ENCODE measurements at regions not wholly inside any gene's neighbourhood (a gene's known extent, or its start where the extent isn't known, plus 50 kb on each side); places are given as distances from the start of the nearest gene placed in this dataset.

GRCh38 chr13:27014406-27015359, 156.9 kb downstream of the USP12 start:
- no peak for DNase-seq (ENCODE audit: low read depth)

DNA sequence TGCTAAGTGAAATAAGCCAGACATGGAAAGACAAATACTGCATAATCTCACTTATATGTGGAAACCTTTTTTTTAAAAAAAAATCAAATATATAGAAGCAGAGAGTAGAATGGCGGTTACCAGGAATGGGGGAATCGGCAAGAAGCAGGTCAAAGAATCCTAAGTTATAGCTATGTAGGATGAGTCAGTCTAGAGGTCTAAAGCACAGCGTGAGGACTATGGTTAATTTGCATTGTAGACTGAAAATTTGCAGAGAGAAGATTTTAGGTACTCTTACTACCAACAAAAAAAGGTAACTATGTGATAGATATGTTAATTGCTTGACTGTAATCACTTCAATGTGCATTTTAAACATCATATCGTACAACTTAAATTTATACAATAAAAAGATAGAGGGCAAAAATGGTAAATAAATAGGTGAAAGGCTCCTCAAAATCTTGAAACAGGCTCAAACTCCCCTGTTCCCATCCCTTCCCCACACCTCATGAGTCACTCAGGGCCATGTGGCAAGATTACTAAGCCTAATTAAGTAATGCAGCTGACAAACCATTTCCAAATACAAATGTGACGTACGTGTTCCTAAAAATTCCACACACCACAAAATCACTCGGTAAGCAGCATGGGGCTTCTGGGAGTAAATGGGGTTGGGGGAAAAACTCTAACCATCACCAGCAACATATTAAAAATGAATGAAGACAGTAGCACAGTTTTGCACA, 159.0 kb downstream of the USP12 start:
- peak; percentile 82 for DNase-seq (ENCODE audit: low read depth)

DNA sequence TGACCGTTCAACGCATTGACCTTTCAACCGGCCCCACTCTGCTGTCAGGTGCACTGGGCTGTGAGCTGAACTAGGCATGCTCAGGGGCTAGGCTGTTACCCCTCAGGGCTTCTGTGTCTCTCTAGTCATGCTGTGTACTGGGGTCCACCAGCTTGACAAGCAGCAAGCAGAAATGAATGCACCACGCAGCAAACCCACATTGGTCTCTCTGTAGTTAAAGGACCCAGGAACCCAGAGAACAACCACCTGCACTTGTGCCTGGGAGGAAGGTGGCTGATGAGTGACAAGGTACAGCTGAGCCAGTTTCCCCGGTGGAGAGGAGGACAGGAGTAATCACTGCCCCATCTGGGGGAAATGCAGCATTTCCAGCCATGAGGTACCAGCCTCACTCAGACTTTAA, 159.9 kb downstream of the USP12 start:
- no peak for DNase-seq (ENCODE audit: low read depth)

DNA sequence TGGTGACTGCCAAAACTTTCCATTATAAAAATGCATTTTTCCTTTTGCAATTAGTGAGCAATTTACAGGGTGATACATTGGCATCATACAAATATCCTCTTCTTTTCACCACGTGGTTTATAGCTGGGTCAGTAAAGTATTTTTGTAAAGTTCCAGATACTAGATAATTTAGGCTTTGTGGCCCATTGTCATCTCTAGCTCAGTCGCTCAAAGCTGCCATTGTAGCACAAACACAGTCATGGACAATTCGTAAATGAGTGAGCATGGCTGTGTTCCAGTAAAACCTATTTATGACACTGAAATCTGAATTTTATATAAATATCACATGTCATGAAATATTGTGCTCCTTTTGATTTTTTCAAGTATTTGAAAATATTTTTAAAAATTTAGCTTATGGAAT, 162.9 kb downstream of the USP12 start:
- no peak for DNase-seq (ENCODE audit: low read depth)

DNA sequence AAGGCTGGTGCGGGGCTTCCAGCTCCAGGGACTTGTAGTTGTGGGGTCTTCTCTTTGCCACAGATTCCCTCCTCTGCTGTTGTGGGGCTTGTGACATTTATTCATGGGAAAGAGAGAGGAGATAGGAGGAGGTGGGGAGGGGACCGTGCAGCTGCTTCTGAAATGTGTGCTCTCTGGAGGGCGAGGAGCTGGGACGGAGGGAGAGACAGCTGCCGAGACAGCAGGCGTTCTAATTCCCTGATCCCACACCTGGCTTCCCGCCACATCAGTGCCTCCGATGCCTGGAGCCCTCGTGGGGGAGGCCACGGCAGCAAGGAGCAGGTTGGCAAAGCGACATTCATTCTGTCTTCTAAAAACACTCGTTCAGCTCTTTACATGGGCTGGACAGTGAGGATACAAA, 164.4 kb downstream of the USP12 start:
- DNase-seq (ENCODE audit: low read depth): no peak

GRCh38 chr13:27006519-27007161, 165.0 kb downstream of the USP12 start:
- peak; percentile 46 for DNase-seq (ENCODE audit: low read depth)

- no peak for DNase-seq (ENCODE audit: low read depth)
Observed at GRCh38 chr13:27005976-27006518, 165.6 kb downstream of the USP12 start.

DNA sequence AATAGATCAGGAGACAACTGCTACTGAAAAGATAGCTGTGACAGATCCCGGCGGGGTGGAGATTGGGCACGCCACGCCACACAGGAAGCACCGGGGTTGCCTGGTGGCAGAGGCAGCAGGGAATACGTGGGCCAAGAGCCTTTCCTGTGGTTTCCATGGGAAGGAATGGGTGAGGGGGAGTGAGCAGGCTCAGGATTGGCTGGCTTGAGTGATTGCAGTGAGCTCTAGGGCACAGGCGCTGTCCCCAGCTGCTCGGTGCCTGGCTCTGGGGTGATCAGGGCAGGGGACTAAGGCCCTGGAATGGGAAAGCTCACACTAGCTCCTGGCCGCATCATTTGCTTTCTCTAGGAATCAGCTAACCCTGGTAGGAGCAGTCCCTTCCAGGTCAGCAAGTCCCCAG, 166.1 kb downstream of the USP12 start:
- DNase-seq (ENCODE audit: low read depth): no peak

DNA sequence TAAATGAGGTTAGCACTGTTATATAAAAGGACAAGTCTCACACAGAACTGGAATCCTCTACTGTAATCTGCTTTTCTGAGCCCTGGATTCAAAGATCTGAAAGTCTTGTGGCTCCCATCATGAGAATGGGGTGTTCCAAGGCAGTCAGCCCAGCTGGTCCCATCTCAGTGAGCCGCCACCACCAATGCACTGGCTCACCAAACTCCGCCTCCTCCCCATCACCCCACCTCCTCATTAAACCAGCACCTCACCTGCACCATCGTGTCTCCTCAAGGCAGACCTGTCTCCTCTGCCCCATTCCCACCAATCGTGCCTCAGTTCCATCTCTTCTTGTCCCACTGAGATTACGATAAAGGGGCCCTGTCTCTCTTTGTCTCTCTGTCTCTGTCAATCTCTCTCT, 166.7 kb downstream of the USP12 start:
- no peak for DNase-seq (ENCODE audit: low read depth)

DNA sequence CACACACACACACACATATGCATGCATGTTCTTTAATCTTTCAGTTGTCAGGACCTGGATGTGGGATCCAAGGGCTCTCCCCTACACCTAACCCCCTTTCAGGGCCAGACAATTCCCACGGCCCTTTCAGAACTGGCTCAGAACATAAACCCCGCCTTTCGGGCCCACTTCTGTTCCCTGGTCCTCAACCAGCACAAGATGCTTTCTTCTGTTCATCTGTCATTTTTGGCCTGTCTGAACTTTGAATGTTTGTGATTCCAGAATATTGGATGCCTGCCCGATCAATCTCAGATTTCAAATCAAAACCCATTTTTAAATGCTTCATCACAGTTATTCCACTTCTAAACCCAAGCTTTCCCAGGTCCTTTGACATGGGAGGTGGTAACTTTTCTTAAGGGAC, 167.3 kb downstream of the USP12 start:
- DNase-seq (ENCODE audit: low read depth): peak; percentile 38

- no peak for DNase-seq (ENCODE audit: low read depth)
Observed at GRCh38 chr13:27001705-27002104, 169.9 kb downstream of the USP12 start.

DNA sequence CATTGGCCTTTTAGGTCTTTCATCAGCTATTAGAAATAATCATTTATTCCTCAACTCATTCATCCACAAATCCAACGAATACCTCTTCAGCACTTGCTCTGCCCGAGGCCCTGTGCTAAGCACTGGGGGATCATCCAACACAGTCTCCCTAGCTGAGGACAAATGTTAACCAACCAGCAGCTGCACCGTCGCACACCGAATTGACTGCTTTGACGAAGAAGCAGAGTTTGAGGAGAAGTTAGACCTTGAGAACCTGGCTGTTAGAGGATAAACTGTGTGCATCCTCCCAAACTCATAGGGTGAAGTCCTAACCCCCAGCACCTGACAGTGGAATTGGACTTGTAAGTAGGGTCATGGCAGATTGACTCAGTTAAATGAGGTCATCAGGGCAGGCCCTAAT, 170.9 kb downstream of the USP12 start:
- no peak for DNase-seq (ENCODE audit: low read depth)

DNA sequence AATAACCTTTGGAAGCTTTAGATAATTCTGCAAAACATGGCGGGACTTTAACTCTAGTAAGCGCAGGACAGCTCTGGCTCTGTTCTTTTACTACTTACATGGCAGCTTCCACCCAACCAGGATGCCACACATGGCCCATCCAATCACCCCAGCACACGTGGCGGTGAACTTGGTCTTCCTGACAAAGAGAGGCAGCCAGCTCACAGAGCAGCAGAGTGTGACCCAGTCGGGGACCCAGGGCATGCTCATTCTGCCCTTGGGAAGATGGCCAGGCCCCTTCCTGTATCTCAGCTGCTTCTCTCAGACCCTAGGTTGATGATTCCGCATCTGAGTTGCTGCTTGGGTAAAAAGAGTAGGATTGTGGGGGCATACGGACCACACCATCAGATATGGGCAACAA, 172.1 kb downstream of the USP12 start:
- DNase-seq (ENCODE audit: low read depth): no peak

- no peak for DNase-seq (ENCODE audit: low read depth)
Observed at GRCh38 chr13:26998292-26998691, 173.3 kb downstream of the USP12 start.

DNA sequence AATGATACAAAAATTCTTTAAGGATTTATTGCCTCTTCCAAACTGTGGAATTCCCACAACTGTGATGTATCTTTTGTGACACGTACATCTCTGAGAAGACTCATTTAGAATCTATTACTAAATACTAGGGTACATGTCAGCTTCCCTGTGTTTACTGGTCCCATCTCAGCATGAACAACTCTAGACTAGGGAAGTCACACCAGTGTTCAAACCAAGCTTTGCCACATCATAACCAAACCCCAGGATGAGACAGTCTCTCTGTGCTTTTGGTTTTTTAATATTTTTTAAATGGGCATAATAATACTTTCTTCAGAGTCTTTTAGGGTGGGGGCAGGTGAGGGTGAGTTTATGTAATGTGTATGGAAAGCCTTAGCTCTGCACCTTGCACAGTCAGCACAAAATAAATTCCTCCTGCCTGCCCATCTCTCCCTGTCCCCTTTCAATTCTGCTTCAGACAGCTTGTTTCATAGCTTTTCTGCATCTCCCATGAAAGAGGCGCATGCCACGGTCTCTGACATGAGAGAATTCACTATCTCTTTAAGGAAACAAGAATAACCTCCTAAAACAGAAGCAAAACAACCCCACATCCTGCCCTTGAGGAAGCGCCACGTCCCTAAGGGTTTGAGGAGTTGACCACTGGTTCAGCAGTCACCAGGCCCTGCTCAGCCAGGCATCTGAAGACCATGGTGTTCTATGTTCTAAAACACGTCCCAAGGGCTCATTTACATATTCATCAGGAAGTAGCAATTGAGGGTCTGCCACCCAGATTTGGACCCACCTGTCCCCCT, 174.5 kb downstream of the USP12 start:
- DNase-seq (ENCODE audit: low read depth): no peak

DNA sequence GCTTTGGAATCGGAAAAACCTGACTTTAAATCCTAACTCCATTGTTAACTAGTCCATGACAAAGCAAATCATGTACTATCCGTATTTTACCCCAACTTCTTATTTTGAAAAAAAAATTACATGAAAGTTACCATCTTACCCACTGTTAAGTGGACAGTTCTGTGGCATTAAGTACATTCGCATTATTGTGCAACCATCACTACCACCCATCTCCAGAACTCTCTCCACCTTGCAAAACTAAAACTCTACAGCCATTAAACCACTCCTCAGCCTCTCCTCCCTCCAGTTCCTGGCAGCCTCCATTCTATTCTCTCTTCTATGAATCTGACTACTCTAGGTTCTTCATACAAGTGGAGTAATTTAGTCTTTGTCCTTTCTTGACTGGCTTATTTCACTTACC, 176.5 kb downstream of the USP12 start:
- DNase-seq (ENCODE audit: low read depth): no peak

GRCh38 chr13:26993780-26994179, 177.8 kb downstream of the USP12 start:
- DNase-seq (ENCODE audit: low read depth): no peak

DNA sequence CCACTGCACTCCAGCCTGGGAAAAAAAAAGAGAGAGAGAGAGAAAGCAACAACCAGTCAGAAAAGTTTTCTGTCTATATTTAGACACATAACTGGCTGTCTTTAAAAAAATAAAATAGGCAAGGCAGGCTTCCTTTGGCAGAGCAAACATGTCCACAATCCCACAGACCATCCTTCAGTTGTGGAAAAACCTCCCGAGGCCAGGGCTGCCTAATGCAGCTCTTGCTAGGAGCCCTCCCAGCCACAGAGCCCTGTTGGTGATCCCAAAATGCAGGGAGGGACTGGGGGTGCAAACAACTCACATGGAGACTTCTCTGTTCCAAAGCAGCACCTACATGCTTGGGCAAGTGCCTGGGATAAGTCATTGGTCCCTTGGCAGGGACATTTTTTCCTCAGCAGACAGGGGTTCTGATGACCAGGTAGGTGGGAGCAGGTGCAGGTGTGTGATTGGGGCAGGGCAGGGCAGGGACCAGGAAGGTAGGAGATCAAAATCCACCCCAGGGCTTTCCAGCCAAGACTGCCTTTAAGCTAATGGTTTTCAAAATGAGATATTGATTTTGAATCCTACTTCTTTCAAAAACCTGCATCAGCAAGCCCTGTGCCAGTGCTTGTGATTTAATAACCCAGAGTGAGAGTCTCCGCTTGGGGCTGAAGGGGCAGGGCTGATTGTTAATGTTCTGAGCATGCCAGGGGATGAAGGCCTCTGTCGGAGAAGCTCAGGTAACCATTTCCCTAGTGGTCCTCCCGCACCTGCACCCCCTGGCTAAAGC, 178.5 kb downstream of the USP12 start:
- DNase-seq (ENCODE audit: low read depth): peak; percentile 26

DNA sequence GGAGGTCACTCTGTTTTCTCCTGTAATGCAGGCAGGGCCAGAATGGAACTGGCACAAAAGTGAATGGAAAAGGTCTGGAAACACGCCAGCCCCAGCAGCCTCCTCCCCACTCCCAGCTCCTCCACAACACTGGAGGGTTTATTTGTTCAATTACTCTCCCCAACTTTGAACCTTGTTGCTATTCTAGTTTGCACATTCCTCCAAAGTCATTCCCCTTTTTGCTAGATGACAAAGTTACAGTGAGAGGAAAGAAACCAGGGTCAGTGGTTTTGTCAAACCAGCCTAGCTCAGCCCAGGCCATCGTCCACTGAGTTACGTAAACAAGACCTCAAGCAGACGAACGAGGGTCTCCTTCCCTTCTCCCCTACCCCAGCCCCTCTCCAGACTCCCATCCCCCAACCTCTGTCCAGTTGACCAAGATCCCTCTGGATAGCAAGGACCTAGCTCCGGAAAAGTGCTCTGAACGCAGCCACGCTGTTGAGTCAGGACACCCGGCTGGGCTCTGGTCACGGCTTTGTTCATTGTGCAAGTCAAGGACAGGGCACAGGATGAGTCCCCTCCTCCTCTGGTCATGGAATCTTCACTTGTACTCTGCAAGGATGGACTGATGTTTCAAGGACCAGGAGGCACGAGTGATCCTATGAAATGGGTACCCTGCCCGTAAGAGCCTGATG, 180.0 kb downstream of the USP12 start:
- DNase-seq (ENCODE audit: low read depth): peak; percentile 58

DNA sequence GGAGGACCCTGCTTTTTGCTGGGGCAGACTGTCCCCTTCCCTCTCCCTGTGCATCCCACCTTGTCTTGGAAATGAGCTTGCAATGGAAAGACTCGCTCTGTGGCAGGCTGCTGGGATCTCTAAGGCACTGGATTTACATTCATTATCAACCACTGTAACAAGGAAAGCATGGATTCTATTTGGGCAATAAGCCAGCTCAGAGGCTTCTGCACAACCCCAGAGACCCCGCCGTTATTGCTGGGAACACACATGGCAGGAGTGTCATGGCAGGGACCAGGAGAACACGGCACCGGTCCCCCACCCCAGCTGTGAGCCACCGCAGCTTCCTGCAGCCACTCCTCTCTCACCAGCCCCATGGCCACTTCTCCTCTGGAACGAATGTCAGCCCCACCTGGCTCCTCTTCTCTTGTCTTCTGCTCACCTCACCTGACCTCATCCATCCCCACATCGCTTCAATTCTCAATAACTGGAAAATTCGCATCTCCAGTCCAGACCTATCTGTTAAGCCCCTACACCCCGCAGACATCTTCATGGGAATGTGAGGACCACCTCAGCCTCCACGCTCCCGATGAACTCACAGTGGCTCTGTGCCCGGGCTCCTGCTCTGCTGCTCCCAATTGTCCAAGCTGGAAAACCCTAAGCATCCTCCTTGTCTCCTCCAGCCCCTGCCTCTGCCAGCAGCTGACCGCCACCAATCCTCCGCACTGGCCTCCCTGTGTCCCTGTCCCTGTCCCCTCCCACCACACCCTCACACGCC, 181.5 kb downstream of the USP12 start:
- DNase-seq (ENCODE audit: low read depth): no peak
